Sciatic nerve (tissue), 2 donors: ENCODE measurements at regions not wholly inside any gene's neighbourhood (a gene's known extent, or its start where the extent isn't known, plus 50 kb on each side); places are given as distances from the start of the nearest gene placed in this dataset.
"Not testable (repeated sequence)": the region's sequence is repeated elsewhere in the genome, so short reads cannot be mapped to it uniquely, and the experiment has no call there.

Experiments used
- ATAC-seq: fragments of 200-7000 bp; cut with Tn5 transposase; one replicate; pipeline ENCODE4 v1.9.1; 2020; ENCODE audit warnings: mild to moderate bottlenecking, moderate library complexity
- DNase-seq: peaks from one replicate; pipeline ENCODE4 v3.0.0-alpha.2; 2020; ENCODE audit warnings: low spot score
- intact Hi-C: fragments of 100-400 bp; cut with DNase I; formaldehyde crosslinking; loops from one replicate; pipeline ENCODE4 v1.14.2; 2022
- donor health status: DM: no; HTN: no; CAD: no.
- donor health status: DM: no; HTN: no; CAD: no.

DNA sequence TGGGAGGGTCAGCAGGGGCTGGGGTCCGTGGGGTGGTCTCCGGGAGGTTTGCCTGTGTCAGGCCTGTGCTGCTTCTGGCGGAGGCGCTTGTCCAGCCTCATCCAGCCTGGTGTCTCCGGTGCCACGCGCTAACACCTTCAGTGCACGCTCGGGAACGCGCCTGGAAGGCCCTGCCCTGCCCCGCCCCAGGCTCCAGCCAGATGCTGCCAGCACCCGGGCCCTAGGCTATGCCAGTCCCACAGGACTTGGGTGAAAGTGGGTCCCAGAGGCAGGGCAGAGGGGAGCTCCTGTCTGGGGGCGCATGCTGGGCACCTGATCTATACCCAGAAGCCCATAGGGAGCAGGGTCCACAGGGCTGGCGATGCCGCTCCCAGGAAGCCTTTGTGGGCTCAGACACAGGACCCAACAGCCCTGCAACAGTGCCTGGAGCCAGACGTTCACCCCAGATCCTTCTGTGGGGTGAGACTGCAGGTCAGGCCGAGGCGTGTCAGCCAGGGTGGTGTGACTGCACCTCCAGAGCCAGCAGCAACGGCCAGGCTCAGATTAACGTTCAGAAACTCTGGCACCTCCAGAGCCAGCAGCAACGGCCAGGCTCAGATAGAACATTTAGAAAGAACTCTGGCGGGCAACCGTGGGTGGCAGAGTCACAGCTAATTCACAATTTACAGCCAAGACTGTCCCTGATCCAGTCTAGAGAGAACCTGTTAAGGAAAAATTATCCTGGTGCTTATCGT lies 5423.2 kb upstream of the TPTE start:
- ATAC-seq, intact Hi-C loops: not testable (repeated sequence)
- DNase-seq, result peak; percentile 14

DNA sequence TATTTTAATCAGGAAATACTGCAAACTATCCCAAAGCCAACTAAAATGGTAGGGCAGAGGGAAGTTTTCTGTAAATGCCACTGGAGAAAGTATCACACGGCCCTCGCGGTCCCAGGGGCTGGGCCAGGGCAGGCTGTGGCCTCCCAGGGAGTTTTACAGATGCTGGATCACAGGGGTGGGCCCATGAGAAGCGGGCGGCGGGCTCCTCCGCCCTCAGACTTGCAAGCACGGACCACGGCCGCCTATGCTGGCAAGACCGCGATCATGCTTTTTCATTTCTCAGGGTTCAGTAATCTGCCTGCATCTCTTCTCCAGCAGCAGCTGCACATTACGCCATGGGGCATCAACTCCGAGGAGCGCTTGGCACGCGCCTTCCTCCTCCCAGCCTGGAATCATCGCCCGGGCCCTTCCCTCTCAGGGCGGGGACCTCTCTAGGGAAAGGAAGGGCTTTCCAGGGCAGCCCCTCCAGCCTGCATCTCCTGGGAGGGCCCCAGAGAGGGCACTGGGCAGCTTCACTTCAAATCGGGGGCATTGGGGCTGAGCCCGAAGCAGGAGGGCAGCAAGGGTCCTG lies 5420.7 kb upstream of the TPTE start:
- ATAC-seq, result peak; percentile 59
- DNase-seq, intact Hi-C loops: not testable (repeated sequence)

GRCh38 chr21:5101749-5102148 lies 5419.6 kb upstream of the TPTE start:
- intact Hi-C loops, result not testable (repeated sequence)
- peak; percentile 57 for DNase-seq
- ATAC-seq, result peak; percentile 44

GRCh38 chr21:5103880-5104561 lies 5417.4 kb upstream of the TPTE start:
- peak; percentile 35 for ATAC-seq
- DNase-seq, result peak; percentile 54
- intact Hi-C loops, result not testable (repeated sequence)

DNA sequence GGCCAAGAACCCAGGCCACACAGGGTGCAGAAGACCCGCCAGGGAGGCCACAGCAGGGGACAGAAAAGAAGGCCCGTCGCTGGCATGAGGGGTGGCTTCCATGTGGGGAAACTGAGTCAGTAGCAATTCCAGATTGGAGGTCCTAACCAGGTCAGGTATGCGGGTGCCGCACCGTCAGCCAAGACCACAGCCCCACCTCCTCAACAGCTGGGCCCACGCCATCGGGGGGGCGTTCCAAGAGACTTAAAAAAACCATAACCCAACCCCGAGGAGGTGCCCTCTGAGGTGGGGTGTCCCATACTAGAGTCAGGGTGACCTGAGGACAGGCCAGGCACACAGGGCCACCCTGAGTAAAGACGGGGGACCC lies 5416.8 kb upstream of the TPTE start:
- ATAC-seq, intact Hi-C loops: not testable (repeated sequence)
- peak; percentile 37 for DNase-seq

DNA sequence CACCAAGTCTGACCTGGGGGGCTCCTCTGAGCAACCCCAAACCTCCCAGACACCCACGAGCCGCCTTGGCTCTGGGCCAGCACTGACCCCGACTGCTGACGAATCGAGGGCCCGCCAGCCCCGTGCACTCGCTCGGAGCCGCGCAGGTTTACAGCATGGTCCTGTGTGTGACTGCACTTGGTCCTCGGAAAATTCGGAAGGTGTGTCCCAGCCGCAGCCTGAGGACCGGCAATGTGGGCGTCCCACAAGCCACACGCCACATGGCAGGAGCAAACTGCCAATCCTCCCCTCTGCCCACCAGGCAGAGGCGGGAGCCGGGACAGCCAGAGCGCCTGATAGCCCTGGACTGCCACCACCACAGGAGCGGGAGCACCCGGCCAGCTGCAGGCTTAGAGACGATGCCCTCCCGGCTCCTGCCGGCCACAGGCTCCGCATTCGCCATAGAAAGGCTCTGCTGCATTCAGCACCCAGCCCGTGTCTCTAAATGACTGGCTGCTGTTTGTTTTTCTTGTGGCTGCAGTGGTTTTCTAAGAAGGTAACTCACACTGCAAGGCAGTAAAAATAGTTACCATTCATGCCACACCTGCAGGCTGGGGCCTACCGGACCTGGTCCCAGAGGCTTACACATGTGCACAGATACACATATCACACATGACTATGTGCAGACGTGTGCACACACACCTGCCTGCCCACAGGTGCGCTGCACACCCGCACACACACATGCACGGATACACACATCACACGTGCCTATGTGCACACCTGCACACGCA lies 5415.3 kb upstream of the TPTE start:
- peak; percentile 25 for DNase-seq
- ATAC-seq, intact Hi-C loops: not testable (repeated sequence)

- ATAC-seq (peak; percentile 63), DNase-seq (peak; percentile 39)
- intact Hi-C loops, result not testable (repeated sequence)
Observed at GRCh38 chr21:5106767-5107464, 5414.5 kb upstream of the TPTE start.

DNA sequence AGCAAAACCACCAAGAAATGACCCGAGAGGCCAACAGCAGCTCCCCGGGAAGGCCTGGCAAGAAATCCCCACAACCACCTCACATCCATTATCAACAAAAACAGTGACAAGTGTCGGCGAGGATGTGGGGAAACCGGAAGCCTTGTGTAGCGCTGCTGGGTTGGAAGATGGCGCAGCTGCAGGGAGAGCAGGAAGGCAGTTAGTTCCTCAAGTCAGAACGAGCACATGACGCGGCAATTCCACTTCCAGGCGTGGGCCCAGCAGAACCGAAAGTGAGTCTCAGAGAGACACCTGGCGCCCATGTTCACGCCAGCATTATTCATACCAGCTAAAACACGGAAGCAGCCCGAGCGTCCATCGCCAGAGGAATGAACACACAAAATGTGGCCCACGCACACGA lies 5413.7 kb upstream of the TPTE start:
- ATAC-seq, result peak; percentile 9
- intact Hi-C loops, DNase-seq: not testable (repeated sequence)

DNA sequence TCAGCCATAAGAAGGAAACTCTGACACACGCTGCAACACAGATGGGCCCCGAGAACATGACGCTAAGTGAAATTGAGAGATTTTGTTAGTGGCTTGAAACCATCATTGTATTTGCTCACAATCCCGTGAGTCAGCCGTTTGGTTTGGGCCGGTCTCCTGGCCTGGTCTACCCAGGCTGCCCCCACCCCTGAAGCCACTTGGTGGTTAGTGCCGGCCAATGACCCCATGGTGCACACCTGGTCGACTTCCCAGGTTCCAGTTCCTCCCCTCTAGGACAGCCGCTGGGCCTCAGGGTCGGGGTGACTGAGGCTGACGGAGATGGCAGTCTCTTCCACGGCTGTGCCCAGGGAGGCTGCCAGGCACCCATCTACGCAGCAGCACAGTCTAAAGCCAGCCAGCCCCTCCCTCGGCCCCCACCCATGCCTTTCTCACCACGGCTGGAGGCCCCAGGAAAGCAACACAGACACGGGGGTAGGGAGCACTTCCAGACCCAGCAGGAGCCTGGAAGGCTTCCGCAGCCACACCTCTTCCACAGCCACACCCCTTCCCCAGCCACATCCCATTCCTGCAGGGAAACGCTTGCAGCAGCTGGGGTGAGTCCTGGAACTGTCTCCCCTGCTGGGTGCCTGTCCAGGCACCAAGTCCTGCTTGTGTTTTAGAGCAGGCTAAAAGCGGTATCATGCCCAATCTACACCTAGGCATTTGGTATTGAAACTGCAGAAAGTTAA lies 5413.2 kb upstream of the TPTE start:
- DNase-seq, result peak; percentile 42
- peak; percentile 52 for ATAC-seq
- intact Hi-C loops, result not testable (repeated sequence)

DNA sequence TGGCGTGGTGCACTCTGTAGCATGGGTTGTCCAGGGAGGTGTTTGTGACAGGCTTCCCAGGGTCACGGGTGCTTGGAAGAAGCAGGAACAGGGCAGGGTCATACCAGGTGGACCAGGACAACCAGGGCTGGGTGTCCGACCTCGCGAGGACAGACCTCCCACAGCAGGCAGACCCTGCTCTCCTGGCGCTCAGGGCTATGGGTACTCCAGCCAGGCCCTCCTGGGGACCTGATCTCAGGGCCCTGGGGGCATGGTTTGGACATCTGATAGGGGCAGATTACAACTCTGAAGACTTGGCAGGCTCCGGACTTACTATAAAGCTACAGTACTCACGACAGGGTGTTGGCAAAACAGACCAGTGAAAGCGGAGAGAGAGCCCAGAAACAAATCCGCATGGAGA lies 5410.2 kb upstream of the TPTE start:
- ATAC-seq, intact Hi-C loops: not testable (repeated sequence)
- DNase-seq, result peak; percentile 32

GRCh38 chr21:5113092-5113491 lies 5408.3 kb upstream of the TPTE start:
- ATAC-seq, intact Hi-C loops, DNase-seq: not testable (repeated sequence)

- intact Hi-C loops, result not testable (repeated sequence)
- peak; percentile 8 for DNase-seq
- peak; percentile 57 for ATAC-seq
Observed at GRCh38 chr21:5114468-5114867, 5406.9 kb upstream of the TPTE start.

GRCh38 chr21:5114893-5115645 lies 5406.3 kb upstream of the TPTE start:
- intact Hi-C loops, ATAC-seq: not testable (repeated sequence)
- DNase-seq, result peak; percentile 37

DNA sequence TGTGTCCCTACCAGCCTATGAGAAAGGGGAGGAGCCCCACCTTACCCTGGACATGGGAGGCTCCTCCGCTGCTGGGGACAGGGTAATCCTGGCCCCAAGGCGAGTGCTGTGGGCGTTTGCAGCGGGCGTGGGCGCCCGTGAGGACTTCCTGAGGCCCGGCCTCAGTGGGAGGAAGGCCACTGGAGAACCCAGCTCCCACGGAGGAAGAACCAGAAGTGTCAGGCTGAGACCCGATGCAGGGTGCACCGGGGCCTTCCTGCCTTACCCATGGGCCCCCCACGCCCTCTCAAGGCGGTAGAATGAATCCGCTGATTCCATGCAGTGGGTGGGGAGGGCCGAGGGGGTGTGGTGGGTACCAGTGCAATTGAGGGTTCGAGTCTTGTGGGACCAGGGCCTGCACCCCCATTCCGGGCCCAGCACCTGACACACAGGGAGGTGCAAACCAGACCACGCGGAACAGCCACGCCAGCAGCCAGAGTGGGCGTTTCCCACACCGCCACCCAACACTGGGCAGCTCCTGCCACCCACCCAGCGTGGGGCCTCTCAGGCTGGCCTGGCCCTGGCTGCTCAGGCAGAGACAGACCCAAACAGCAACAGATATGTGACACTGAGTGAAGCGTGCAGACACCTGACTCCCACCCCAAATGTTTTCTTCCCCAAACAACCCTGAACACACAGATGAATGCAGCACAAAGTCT lies 5405.6 kb upstream of the TPTE start:
- intact Hi-C loops, ATAC-seq: not testable (repeated sequence)
- DNase-seq, result peak; percentile 34

DNA sequence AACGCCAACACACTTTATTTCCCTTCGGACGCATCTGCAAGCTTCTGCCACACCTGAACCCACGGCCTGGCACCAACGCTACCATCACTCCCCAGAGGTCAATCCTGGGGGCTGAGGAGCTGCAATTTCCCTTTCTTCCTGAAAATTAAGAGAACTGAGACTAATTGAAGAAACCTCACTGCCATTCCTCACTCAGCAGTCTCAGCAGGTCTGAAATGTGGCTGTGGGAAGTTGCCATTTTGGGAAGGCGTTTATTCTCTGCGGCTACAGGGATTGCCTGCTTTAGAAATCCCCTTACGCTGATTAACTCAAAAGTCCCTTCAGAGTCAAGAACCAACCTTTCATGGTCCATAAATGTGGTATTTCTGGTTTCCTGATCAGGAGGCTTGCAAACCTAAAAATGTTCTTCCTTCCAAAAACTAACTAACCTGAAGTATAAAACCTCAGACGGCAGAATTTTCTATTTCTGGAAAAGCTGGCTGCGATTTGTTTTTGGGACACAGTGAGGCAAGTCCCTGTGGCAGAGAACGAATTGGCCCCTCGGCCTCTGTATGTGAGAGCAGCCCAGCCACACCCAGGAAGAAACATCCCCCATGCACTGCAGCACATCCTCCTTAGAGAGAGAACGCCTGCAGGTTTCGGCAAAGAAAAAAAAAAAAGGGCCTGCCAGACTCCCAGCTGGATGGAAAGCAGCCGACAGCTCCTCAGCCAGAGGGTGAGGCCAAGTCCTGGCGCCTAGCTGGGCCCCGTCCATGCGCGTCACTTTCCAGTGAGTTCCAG lies 5404.8 kb upstream of the TPTE start:
- intact Hi-C loops, result not testable (repeated sequence)
- ATAC-seq, result peak; percentile 22
- DNase-seq, result peak; percentile 7

- DNase-seq, intact Hi-C loops: not testable (repeated sequence)
Observed at GRCh38 chr21:5117135-5117534, 5404.2 kb upstream of the TPTE start.

More at GRCh38 chr21:5117135-5117534, 5404.2 kb upstream of the TPTE start:
- not testable (repeated sequence) for ATAC-seq
